GM12878 (cell line): ENCODE measurements at regions not wholly inside any gene's neighbourhood (a gene's known extent, or its start where the extent isn't known, plus 50 kb on each side); places are given as distances from the start of the nearest gene placed in this dataset.

ENCODE experiments used
- CHD1 ChIP-seq: IDR thresholded peaks from 2 replicates; pipeline ENCODE4 v1.6.1; 2012; ENCODE audit warnings: low read depth, low read length, improper control_type of control experiment
- FOS ChIP-seq: IDR thresholded peaks from 3 replicates; pipeline ENCODE4 v1.6.1; 2011; ENCODE audit warnings: borderline replicate concordance; ENCODE audit not compliant: insufficient read length; ENCODE audit errors: extremely low read depth
- HDAC6 ChIP-seq: fragments of 200-600 bp; sonication (generic); IDR thresholded peaks from one replicate; pipeline ENCODE4 v1.8.0; 2017; ENCODE audit warnings: antibody characterized with exemption; ENCODE audit not compliant: unreplicated experiment
- PML ChIP-seq: IDR thresholded peaks from 2 replicates; pipeline ENCODE4 v1.6.1; 2012; ENCODE audit warnings: low read length, inconsistent platforms
- POLR2A ChIP-seq: IDR thresholded peaks from 2 replicates; pipeline ENCODE4 v1.6.1; 2011; ENCODE audit warnings: low read depth, mild to moderate bottlenecking, low read length
- TAF1 ChIP-seq: IDR thresholded peaks from 2 replicates; pipeline ENCODE4 v1.6.1; 2011; ENCODE audit warnings: mild to moderate bottlenecking, low read depth, low read length, borderline replicate concordance
- TF ChIP-seq, protein P1 (sequence below): fragments of 150-350 bp; IDR thresholded peaks from 2 replicates; pipeline ENCODE4 v1.6.1; 2016; ENCODE audit warnings: low read depth, low read length
- TF ChIP-seq, protein P2 (sequence below): fragments of 450-650 bp; formaldehyde crosslinking; IDR thresholded peaks from 2 replicates; pipeline ENCODE4 v1.5.0; 2022; ENCODE audit warnings: mild to moderate bottlenecking, missing genetic modification characterization
- TF ChIP-seq, protein P3 (sequence below): IDR thresholded peaks from 2 replicates; pipeline ENCODE4 v1.6.1; 2012; ENCODE audit warnings: improper control_type of control experiment, low read depth, low read length; ENCODE audit not compliant: insufficient replicate concordance
- TF ChIP-seq, protein P4 (sequence below), 3 experiments: IDR thresholded peaks in 2 of 3; conservative IDR thresholded peaks in 1 of 3; 2 replicates each; pipeline ENCODE4 v1.5.1; 2011; ENCODE audit warnings: low read depth in 3 of 3, low read length in 3 of 3, mild to moderate bottlenecking in 3 of 3, control low read depth in 2 of 3, moderate library complexity in 2 of 3, inconsistent platforms in 1 of 3, mixed read lengths in 1 of 3; ENCODE audit not compliant: control insufficient read depth in 2 of 3, insufficient read depth in 1 of 3; ENCODE audit errors: extremely low read depth in 1 of 3
- TF ChIP-seq, protein P5 (sequence below): IDR thresholded peaks from 2 replicates; pipeline ENCODE4 v1.6.1; 2011; ENCODE audit warnings: borderline replicate concordance, low read depth, mild to moderate bottlenecking, moderate library complexity, low read length; ENCODE audit not compliant: insufficient read depth, poor library complexity, severe bottlenecking
- TF ChIP-seq, protein P6 (sequence below): IDR thresholded peaks from 2 replicates; pipeline ENCODE4 v1.6.1; 2012; ENCODE audit warnings: low read depth, low read length, improper control_type of control experiment
- TF ChIP-seq, protein P7 (sequence below): IDR thresholded peaks from 2 replicates; pipeline ENCODE4 v1.6.1; 2011; ENCODE audit warnings: low read depth, mild to moderate bottlenecking, low read length, moderate library complexity, borderline replicate concordance; ENCODE audit errors: extremely low read depth

DNA sequence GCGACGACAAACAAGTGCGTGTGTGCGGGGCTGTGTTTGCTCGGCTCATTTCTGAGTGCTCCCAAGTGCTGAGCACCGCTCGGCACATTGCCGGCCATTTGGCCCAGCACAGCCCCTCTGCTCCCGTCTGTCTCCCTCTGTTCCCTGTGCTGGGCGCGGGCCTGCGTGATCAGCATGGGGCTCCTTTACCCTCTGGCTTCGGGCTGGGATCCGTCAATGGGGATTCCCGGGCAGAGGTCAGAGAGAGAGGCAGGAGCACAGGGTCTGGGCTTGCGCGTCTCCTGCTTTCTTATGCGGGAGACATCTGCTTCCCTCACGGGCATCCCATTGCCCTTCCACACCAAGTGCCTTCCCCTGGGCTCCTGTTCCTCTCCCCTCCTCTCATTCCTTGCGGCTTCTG, 234.0 kb downstream of the ACKR3 start:
- TF ChIP-seq, protein P1, sequence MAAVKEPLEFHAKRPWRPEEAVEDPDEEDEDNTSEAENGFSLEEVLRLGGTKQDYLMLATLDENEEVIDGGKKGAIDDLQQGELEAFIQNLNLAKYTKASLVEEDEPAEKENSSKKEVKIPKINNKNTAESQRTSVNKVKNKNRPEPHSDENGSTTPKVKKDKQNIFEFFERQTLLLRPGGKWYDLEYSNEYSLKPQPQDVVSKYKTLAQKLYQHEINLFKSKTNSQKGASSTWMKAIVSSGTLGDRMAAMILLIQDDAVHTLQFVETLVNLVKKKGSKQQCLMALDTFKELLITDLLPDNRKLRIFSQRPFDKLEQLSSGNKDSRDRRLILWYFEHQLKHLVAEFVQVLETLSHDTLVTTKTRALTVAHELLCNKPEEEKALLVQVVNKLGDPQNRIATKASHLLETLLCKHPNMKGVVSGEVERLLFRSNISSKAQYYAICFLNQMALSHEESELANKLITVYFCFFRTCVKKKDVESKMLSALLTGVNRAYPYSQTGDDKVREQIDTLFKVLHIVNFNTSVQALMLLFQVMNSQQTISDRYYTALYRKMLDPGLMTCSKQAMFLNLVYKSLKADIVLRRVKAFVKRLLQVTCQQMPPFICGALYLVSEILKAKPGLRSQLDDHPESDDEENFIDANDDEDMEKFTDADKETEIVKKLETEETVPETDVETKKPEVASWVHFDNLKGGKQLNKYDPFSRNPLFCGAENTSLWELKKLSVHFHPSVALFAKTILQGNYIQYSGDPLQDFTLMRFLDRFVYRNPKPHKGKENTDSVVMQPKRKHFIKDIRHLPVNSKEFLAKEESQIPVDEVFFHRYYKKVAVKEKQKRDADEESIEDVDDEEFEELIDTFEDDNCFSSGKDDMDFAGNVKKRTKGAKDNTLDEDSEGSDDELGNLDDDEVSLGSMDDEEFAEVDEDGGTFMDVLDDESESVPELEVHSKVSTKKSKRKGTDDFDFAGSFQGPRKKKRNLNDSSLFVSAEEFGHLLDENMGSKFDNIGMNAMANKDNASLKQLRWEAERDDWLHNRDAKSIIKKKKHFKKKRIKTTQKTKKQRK: no peak
- TF ChIP-seq FOS: no peak
- TF ChIP-seq, protein P2, sequence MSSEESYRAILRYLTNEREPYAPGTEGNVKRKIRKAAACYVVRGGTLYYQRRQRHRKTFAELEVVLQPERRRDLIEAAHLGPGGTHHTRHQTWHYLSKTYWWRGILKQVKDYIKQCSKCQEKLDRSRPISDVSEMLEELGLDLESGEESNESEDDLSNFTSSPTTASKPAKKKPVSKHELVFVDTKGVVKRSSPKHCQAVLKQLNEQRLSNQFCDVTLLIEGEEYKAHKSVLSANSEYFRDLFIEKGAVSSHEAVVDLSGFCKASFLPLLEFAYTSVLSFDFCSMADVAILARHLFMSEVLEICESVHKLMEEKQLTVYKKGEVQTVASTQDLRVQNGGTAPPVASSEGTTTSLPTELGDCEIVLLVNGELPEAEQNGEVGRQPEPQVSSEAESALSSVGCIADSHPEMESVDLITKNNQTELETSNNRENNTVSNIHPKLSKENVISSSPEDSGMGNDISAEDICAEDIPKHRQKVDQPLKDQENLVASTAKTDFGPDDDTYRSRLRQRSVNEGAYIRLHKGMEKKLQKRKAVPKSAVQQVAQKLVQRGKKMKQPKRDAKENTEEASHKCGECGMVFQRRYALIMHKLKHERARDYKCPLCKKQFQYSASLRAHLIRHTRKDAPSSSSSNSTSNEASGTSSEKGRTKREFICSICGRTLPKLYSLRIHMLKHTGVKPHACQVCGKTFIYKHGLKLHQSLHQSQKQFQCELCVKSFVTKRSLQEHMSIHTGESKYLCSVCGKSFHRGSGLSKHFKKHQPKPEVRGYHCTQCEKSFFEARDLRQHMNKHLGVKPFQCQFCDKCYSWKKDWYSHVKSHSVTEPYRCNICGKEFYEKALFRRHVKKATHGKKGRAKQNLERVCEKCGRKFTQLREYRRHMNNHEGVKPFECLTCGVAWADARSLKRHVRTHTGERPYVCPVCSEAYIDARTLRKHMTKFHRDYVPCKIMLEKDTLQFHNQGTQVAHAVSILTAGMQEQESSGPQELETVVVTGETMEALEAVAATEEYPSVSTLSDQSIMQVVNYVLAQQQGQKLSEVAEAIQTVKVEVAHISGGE (CRISPR knock-in tag): no peak
- TF ChIP-seq, protein P3, sequence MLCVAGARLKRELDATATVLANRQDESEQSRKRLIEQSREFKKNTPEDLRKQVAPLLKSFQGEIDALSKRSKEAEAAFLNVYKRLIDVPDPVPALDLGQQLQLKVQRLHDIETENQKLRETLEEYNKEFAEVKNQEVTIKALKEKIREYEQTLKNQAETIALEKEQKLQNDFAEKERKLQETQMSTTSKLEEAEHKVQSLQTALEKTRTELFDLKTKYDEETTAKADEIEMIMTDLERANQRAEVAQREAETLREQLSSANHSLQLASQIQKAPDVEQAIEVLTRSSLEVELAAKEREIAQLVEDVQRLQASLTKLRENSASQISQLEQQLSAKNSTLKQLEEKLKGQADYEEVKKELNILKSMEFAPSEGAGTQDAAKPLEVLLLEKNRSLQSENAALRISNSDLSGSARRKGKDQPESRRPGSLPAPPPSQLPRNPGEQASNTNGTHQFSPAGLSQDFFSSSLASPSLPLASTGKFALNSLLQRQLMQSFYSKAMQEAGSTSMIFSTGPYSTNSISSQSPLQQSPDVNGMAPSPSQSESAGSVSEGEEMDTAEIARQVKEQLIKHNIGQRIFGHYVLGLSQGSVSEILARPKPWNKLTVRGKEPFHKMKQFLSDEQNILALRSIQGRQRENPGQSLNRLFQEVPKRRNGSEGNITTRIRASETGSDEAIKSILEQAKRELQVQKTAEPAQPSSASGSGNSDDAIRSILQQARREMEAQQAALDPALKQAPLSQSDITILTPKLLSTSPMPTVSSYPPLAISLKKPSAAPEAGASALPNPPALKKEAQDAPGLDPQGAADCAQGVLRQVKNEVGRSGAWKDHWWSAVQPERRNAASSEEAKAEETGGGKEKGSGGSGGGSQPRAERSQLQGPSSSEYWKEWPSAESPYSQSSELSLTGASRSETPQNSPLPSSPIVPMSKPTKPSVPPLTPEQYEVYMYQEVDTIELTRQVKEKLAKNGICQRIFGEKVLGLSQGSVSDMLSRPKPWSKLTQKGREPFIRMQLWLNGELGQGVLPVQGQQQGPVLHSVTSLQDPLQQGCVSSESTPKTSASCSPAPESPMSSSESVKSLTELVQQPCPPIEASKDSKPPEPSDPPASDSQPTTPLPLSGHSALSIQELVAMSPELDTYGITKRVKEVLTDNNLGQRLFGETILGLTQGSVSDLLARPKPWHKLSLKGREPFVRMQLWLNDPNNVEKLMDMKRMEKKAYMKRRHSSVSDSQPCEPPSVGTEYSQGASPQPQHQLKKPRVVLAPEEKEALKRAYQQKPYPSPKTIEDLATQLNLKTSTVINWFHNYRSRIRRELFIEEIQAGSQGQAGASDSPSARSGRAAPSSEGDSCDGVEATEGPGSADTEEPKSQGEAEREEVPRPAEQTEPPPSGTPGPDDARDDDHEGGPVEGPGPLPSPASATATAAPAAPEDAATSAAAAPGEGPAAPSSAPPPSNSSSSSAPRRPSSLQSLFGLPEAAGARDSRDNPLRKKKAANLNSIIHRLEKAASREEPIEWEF: no peak
- TF ChIP-seq, protein P4, sequence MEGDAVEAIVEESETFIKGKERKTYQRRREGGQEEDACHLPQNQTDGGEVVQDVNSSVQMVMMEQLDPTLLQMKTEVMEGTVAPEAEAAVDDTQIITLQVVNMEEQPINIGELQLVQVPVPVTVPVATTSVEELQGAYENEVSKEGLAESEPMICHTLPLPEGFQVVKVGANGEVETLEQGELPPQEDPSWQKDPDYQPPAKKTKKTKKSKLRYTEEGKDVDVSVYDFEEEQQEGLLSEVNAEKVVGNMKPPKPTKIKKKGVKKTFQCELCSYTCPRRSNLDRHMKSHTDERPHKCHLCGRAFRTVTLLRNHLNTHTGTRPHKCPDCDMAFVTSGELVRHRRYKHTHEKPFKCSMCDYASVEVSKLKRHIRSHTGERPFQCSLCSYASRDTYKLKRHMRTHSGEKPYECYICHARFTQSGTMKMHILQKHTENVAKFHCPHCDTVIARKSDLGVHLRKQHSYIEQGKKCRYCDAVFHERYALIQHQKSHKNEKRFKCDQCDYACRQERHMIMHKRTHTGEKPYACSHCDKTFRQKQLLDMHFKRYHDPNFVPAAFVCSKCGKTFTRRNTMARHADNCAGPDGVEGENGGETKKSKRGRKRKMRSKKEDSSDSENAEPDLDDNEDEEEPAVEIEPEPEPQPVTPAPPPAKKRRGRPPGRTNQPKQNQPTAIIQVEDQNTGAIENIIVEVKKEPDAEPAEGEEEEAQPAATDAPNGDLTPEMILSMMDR (IDR thresholded peaks at IDR 0.05 in 2 of 3, conservative IDR thresholded peaks at IDR 0.05 in 1 of 3; ENCODE audit: control insufficient read depth in 2 of 3, extremely low read depth in 1 of 3, insufficient read depth in 1 of 3, low read depth in 3 of 3, low read length in 3 of 3): no peak
- TF ChIP-seq, protein P5, sequence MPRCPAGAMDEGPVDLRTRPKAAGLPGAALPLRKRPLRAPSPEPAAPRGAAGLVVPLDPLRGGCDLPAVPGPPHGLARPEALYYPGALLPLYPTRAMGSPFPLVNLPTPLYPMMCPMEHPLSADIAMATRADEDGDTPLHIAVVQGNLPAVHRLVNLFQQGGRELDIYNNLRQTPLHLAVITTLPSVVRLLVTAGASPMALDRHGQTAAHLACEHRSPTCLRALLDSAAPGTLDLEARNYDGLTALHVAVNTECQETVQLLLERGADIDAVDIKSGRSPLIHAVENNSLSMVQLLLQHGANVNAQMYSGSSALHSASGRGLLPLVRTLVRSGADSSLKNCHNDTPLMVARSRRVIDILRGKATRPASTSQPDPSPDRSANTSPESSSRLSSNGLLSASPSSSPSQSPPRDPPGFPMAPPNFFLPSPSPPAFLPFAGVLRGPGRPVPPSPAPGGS: no peak
- TF ChIP-seq, protein P6, sequence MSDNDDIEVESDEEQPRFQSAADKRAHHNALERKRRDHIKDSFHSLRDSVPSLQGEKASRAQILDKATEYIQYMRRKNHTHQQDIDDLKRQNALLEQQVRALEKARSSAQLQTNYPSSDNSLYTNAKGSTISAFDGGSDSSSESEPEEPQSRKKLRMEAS: no peak
- no peak for TF ChIP-seq TAF1
- TF ChIP-seq PML: no peak
- TF ChIP-seq HDAC6: no peak
- TF ChIP-seq, protein P7, sequence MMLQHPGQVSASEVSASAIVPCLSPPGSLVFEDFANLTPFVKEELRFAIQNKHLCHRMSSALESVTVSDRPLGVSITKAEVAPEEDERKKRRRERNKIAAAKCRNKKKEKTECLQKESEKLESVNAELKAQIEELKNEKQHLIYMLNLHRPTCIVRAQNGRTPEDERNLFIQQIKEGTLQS: no peak
- TF ChIP-seq CHD1: no peak
- no peak for TF ChIP-seq POLR2A
